ENCODE measurements at regions not wholly inside any gene's neighbourhood (a gene's known extent, or its start where the extent isn't known, plus 50 kb on each side); places are given as distances from the start of the nearest gene placed in this dataset.

GRCh38 chr7:43004082-43004481, 71.9 kb downstream of the MRPL32 start:
- TF ChIP-seq CTCF (IDR thresholded peaks at IDR 0.05; ENCODE audit: extremely low read depth in 1 of 2, insufficient read depth in 1 of 2, low read depth in 1 of 2, low read length in 2 of 2) (no peak), POLR2A (IDR thresholded peaks at IDR 0.05; ENCODE audit: low read depth, low read length) (no peak), MAX (IDR thresholded peaks at IDR 0.05; ENCODE audit: insufficient read depth, insufficient read length) (no peak), EZH2 (IDR thresholded peaks at IDR 0.05; ENCODE audit: borderline replicate concordance, low read depth, low read length, severe bottlenecking) (no peak)

Measured in endothelial cell of umbilical vein (primary cell).